HG02571 (cell line): ENCODE measurements at regions not wholly inside any gene's neighbourhood (a gene's known extent, or its start where the extent isn't known, plus 50 kb on each side); places are given as distances from the start of the nearest gene placed in this dataset.

ENCODE experiments used
- ATAC-seq: cut with Tn5 transposase; IDR thresholded peaks from one replicate; pipeline ENCODE4 v1.9.1; 2021; ENCODE audit warnings: mild to moderate bottlenecking, moderate library complexity; ENCODE audit not compliant: unreplicated experiment

DNA sequence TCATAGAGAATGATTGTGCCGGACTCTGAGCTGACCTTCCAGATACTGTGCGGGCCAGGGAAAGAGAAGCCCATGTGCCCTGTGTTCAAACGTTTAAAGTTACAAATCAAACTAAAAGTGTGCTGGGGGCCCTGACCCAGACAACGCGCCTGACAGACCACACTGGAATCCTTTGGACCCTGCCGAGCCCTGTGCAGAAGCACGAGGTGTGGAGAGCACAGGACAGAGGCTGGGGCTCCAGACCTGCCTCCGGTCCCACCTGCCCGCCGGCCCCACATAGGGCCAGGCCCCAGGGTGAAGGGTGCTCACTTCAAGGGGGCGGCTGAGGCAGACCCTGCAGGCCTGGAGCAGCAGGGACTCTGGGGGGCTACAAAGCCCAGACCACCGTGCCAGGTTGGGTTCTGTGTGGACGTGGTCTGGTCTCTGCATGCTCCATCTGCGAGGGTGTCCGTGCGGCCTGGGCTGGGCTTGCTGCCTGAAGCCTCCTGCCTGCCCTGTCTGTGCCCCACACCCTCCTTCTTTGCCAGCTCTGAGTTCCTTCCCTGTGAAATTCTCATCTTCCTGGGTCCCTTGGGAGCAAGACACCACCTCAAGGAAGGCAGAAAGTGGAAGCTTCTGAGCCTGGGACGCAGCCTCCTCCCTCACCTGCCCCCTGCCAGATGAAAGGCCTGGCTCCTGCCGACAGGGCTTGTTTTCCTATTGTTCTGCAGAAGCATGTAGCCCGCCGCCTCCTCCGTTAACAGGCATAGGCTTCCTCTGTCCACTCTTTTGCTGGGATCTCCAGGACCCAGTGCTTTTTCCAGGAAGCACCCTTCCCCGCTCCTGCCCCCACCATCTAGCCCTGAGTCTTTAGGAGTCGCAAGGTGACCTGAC, 186.2 kb downstream of the ERMARD start:
- ATAC-seq: no peak

DNA sequence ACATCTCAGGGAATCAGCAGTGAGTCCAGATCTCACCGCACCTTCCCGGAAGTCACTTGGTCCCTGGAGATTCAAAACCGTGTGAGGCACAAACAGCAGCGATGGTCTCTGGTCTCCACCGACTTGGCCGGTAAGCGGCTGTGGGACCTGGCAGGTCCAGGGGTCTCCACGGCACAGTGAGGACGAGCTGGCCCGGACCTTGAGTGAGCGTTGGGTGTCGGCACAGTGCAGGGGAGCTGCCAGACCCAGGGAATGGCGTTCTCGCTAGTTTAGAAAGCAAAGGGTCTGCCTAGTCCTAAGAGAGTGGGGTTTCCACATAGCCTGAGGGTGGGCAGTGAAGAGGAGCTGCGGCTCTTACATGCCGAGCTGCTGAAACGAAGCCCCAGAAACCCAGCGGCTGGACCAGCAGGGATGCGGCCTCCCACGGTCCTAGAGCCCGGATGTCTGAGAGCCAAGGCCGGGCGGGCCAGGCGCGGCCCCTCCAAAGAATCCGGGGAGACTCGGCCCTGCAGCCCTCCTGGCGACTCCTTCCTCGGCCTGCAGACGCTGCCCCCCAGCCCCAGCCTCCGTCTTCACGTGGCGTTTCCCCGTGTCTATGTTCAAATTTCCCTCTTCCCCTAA, 185.0 kb downstream of the ERMARD start:
- no peak for ATAC-seq

DNA sequence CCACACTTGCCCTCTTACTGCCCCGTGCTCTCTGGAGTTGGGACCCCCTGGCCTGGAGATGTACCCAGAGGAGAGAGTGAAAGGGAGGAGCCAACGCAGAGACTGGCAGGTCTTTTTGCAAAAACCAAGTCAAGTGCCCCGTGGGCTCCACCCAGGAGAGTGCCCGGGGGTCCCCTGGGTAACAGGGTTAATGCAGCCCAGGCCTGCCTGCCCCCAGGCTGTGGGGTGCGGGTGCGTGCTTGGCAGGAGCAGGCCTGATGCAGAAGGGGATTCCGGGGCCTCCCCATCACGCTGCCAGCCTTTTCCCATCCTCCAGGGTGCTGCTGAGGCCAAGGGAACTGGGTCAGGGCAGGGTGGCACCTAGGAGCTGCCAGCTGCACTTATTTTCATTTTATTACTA, 184.4 kb downstream of the ERMARD start:
- no peak for ATAC-seq

DNA sequence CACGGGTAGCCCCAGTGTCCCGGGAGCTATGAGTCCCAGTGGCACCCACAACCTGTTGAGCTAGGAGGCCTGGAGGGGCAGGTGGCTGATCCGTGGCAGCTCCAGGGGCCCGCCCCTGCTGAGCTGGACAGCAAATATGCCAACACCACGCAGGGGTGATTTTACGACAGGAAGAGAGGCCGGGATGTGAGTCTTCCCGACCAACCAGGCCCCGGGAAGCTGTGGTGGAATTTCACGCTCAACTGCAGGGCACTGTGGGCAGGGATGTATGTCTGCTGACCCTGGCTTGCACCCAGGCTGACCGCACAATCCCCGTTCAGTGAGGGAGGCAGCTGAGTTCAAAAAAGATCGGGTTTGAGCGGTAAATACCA, 183.9 kb downstream of the ERMARD start:
- no peak for ATAC-seq

DNA sequence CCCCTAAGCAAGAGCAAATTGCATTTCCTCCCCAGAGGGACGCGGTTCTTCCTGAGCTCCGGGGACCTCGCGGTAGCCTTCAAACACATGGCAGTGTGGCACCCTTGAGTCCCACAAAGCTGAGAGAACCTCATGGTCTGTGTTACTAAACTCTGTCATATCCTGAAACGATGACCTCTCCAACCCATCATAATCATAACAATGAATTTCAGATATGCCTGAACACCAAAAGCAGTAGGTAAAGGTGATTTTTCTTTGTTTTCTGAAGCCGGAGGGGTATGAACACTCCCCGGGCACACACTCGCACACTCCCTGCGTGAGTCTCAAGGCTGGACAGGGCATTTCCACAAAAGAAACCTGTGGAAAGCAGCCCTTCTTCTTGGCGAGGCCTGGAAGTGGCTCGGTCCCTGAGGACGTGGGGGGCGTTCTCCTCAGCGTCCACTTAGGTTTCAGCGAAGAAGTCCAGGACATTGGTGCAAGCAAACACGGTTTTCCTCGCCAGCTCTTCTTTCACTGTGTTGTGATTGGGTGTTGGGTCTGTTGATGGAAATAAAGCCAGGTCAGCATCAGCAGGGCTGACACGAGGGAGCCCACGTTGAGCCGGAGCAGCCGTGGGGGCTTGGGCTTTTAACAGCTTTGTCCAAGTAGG, 183.4 kb downstream of the ERMARD start:
- ATAC-seq: no peak

DNA sequence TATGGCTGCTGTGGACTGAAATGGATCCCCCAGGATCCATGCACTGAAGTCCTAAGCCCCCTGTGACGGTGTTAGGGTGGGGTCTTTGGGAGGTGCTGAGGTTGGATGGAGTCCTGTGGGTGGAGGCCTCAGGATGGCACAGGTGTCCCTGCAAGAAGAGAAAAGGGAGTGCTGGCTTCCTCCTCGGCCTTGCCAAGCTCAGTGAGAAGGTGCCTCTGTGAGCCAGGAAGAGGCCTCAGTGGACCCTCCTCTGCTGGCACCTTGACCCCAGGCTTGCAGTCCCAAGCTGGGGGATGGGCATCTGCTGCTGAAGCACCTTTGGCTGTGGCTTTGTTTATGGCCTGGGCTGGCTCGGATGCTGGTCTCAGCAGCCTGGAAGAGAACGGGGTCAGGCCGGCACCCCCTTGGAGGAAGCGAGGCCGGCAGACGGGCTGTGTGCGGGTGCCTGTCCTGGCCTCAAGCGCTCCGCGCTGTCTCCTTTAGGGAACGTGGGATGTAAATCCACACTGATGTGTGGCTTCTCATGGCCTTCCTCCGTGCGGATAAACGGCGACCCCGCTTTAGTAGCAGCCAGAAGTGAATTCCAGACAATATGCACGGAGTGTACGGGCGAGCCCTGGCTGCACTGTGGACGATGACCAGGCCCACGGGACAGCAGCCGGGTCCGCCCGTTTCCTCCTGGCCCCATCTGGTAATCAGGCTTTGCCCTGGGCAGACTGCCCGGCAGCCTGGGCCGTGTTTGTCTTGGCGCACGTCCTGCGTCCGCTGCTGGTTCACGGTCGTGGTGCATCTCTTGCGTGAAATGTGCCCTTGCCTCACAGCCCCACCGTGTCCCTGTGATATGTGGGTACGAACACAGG, 182.6 kb downstream of the ERMARD start:
- no peak for ATAC-seq

DNA sequence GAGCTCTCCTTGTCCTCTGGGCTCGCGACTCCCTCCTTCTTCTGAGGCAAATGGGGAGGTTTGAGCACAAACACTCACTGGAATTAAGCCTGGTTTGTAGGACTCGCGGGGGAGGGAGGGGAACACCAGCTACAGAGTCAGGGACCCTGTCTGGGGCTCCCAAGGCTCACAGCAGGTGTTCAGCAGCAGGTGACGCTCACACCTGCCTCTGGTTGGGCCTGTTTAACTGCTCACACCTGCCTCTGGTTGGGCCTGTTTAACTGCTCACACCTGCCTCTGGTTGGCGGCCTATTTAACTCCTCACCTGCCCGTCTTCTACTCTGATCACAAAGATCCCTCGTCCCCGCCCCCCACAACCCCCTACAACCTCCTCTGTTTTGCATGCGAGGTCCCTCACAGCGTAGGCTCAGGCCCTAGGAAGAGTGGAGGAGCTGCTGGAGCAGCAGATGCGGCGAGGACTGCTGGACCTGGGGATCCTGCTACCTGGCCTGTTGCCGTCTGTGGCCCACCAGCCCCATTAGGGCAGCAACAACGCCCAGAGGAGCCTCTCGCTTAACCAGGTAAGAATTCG, 181.9 kb downstream of the ERMARD start:
- ATAC-seq: no peak

DNA sequence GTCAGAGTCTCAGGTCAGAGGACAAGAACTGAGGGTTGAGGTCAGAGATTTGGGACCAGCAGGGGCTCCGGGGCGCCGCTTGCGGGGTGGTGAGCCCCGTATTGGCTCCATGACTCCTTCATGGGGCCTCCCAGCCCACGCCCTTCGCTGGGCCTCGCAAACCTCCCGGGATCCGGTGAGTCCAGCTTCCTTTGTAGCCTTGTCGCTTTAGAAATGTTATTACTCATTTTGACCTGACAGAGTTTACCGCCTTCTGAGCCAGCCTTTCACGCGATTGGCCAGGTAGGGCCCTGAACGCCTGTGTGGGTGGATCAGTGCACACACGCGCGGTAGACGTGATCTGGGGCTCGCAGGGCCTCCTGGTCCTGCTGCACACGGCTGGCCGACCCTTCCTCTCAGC, 181.1 kb downstream of the ERMARD start:
- ATAC-seq: no peak

DNA sequence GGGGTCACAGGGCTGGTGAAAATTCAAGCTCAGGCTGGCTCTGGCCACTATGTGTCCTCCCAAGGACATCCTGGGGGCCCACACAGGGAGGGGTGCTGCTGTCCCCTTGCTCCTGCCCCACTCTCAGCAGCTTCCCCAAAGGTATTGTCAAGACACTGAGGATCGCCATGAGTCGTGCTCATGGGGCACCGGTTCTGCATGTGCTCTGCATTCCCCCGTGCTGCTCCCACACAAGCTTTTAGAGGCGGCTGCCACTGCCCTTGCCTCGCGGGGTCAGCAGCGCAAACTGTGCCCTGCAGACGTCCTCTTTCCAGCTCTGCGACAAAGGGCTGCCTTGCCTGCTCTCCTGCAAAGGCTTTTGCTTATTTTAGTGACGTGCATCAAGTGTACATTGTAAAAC, 179.8 kb downstream of the ERMARD start:
- ATAC-seq: no peak

DNA sequence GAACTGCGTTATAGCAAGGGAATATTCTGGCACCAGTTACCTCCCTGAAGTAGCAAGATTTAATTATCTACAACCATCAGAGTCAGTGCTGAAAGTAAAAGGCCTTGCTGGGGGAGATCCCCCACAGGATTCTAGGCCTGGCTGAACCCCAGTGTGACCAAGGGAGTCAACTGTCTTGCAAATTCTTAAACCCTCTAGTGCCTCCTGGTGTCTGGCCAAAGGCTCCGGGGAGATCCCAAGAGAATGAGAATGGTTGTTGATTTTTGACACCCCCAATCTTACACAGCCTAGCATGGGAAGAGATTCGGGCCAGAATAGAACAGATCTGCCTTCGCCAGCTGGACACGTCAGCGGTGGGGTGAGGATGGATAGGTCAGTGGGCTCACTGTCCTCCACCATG, 179.4 kb downstream of the ERMARD start:
- no peak for ATAC-seq

DNA sequence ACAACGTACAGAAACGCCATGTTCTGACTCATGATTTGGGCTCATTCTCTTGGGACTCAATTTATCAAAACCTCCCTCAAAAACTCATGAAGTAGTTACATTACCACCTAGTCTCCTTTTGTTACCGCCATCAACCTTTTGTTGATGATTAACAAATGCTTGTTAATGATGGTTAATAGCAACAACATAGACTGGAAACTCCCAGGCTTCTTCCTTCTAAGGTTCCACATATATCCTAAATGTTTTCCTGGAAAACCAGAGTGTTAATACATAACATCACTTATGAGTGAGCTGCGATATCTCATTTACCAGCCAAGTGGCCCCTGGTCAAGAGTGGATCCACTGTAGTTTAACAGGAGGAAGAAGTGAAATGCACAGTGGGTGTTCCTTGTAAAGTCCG, 176.3 kb downstream of the ERMARD start:
- ATAC-seq: no peak

DNA sequence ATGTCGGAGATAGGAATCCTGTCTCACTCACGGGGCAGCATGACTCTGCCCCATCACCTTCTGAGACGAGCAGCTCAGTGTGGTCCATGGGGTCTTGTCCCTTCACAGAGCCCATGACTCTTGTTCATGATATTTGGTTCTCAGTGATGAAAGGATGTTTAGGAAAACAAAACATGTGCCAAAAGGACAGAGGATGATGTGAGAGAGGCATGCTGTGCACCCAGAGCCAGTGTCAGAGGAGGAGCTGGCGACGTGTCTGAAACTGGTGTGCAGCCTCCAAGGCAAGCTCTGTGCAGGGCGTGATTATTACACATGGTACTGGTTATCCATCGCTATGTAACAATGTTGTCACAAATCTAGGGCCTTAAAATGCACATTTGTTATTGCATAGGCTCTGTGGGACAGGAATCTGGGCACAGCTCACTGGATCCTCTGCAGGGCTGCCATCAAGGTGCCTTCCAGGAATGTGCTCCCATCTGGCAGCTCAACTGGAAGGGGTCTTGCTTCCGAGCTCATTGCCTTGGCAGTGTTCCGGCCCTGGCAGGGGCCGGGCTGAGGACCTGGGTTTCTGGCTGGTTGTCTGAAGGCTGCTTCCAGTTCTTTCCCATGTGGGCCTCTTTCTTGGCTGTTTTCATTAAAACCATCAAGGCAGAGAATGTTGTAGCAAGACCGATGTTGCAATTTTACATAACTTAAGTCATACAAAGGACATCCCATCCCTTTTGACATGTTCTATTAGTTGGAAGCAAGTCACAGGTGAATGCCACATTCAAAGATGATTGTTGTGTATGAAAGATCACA, 175.4 kb downstream of the ERMARD start:
- no peak for ATAC-seq

DNA sequence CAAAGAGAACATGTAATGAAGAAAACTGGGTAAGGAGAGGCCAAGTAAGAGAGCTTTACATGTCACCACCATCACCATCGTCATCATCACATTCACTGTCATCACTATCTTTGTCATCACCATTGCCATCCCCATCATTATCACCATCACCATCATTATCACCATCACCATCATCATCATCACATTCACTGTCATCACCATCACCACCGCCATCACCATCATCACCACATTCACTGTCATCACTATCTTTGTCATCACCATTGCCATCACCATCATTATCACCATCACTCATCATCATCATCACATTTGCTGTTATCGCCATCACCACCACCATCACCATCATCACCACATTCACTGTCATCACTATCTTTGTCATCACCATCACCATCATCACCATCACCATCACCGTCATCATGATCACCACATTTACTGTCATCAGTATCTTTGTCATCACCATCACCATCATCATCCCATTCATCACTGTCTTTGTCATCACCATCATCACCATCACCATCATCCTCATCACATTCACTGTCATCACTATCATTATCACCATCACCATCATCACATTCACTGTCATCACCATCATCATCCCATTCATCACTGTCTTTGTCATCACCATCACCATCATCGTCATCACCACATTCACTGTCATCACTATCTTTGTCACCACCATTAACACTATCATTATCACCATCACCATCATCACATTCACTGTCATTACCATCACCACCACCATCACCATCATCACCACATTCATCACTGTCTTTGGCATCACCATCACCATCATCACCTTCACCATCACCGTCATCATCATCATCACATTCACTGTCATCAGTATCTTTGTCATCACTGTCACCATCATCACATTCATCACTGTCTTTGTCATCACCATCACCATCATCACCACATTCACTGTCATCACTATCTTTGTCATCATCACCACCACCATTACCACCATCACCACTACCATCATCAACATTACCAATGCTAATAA, 172.3 kb downstream of the ERMARD start:
- ATAC-seq: no peak

DNA sequence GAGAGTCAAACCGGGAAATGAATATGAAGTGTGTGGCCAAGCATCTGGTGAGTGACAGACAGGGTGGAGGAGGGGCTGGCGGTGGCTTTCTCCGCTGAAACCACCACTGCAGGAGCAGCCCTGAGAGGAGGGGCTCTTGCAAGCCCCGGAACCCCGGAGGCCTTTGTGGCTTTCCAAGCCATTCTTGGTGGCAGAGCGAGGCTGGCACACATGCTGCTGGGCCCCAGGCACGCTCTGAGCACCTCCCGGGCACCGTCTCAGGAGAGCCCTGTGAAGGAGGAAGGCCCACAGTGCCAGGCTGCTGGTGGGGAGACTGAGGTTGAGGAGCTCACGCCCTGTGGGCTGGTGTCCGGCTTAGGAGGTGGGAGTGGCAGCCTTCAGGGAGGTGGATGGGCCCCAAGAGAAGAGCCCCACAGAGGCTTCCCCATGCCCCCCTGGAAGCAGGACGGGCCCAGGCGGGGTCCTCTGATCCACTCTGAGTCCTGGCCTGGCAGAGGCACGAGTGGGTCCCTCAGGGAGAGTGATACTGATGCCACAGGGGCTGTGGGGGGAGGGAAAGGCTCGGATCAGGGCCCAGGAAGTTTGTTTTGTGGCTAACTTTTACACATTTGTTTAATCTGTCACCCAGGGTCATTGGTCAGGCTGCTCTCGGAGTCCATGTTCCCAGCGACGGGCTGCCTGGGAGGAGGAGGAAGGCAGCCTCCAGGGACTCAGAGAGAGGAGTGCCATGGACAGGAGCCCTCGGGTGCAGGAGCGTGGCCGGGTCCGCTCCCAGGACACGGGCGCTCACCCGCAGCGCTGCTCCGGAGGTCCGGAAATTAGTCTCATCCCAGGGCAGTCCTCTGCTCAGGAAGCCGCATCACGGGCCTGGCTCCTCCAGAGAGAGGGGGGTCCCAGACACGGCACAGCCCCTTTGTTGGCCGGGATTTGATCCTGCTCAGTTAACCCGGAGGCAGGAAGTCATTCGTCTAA, 170.7 kb downstream of the ERMARD start:
- no peak for ATAC-seq

DNA sequence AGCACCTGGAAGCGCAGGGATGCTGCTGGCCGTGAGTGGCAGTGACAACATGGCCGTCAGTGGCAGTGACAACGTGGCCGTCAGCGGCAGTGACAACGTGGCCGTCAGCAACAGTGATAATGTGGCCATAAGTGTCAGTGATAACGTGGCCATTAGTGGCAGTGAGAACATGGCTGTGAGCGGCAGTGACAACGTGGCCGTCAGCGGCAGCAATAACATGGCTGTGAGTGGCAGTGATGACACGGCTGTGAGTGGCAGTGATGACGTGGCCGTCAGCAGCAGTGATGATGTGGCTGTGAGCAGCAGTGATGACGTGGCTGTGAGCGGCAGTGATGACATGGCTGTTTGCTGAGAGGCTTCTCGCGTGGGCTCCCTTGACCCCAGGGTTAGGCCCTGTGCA, 169.8 kb downstream of the ERMARD start:
- no peak for ATAC-seq

DNA sequence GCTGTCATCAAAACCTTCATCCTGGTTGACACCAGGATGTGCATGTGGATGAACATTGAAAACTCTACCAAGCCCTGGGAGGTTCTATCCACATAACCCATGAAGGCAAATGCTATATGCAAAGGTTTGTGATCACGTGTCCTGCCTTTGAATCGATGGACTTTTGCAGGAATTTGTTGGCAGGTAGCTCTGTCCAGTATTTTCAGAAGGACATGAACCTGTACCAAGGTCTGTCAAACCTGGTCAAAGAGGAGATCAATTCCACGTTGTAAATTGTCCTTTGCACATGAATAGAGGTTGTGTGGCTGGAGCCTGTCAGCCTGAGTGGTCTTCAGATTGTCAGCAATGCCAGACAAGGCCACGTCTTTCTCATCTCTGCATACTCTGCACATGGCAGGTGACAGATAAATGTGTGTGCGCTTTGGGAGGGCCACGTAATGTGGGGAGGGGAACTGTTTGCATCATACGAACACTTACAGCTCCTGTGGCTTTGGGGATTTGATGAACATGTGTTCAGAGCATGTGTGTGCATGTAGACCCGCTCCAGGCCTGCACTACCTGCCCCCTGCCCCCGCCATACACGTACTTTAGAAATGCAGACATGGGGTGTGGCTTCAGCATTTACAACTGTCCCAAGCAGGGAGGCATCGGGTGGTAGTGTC, 169.1 kb downstream of the ERMARD start:
- no peak for ATAC-seq

DNA sequence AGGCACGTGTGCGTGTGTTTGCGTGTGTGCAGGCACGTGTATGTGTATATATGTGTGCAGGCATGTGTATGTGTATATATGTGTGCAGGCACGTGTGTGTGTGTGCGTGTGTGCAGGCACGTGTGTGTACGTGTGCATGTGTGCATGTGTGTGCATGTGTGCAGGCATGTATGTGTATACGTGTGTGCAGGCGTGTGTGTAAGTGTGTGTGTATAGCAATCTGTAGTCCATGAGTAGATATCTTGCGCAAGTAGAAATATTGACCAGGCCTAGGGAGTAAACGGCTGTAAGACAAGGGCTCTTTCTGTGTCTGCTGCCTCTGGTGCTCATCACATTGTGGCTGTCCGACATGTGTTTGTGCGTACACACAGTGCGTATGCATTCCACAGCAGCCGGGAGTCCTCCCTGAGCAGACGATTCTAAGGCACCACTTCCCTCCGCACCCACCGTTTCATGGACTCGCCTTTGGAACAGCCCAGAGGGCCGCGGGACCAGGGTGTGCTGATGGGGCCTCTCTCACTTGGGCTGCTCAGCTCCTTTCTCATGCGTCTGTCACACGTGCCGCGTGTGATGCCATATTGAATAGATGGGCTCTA, 167.6 kb downstream of the ERMARD start:
- ATAC-seq: no peak
